ENCODE measurements at regions not wholly inside any gene's neighbourhood (a gene's known extent, or its start where the extent isn't known, plus 50 kb on each side); places are given as distances from the start of the nearest gene placed in this dataset.
A peak's percentile ranks its signal among the peaks of the same experiment; 100 is the strongest.
"Not testable (repeated sequence)": the region's sequence is repeated elsewhere in the genome, so short reads cannot be mapped to it uniquely, and the experiment has no call there.

DNA sequence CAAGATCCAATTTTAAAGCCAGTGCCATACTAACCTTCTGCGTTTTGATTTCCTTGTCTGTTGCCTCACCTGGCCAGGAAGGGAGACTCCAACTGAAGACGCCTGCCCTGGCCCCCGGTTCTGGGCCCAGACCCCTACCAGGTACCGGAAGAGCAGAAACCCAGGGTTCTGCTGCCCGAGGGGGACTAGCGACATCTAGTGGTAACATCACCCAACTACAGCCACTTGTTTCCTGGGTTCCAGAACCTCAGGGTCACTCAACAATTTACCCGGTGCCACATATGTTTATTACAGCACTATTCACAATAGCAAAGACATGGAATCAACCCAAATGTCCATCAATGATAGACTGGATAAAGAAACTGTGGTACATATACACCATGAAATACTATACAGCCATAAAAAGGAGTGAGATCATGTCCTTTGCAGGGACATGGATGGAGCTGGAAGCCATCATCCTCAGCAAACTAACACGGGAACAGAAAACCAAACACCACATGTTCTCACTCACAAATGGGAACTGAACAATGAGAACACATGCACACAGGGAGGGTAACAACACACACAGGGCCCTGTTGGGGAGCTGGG, 268.7 kb upstream of the IRX4 start:
- not testable (repeated sequence) for H3K4me1 ChIP-seq; H3K27ac ChIP-seq; H3K27me3 ChIP-seq; H3K4me3 ChIP-seq; H3K9me3 ChIP-seq; H3K36me3 ChIP-seq; DNase-seq (ENCODE audit: low spot score)
- TF ChIP-seq, protein P1, sequence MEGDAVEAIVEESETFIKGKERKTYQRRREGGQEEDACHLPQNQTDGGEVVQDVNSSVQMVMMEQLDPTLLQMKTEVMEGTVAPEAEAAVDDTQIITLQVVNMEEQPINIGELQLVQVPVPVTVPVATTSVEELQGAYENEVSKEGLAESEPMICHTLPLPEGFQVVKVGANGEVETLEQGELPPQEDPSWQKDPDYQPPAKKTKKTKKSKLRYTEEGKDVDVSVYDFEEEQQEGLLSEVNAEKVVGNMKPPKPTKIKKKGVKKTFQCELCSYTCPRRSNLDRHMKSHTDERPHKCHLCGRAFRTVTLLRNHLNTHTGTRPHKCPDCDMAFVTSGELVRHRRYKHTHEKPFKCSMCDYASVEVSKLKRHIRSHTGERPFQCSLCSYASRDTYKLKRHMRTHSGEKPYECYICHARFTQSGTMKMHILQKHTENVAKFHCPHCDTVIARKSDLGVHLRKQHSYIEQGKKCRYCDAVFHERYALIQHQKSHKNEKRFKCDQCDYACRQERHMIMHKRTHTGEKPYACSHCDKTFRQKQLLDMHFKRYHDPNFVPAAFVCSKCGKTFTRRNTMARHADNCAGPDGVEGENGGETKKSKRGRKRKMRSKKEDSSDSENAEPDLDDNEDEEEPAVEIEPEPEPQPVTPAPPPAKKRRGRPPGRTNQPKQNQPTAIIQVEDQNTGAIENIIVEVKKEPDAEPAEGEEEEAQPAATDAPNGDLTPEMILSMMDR (IDR thresholded peaks at IDR 0.05): peak; percentile 36 to 70

DNA sequence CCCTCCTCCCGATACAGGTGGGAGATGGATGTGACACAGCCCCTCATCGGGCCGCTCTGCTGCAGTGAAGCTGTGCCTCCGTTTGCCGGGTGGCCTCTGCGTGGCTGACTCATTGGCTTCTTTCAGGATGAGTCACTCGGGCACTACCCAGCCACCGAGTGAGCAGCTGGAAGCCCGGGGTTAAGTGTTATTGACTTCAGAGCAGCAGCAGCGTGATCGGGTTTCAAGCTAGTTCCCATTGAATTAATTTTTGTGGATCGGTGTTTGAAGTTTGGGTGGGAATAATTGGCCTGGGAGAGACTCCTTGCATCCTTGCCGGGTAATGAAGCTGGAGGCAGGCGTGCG, 266.4 kb upstream of the IRX4 start:
- H3K9me3 ChIP-seq: no peaks in the 10 kb centered on the region
- no peak overlapping the region for H3K4me3 ChIP-seq
- H3K27me3 ChIP-seq: no peaks in the 10 kb centered on the region
- no peaks in the 10 kb centered on the region for H3K4me1 ChIP-seq
- no peak overlapping the region for H3K27ac ChIP-seq
- H3K36me3 ChIP-seq: no peaks in the 10 kb centered on the region
- DNase-seq (ENCODE audit: low spot score): no peak
- TF ChIP-seq, protein P1 (IDR thresholded peaks at IDR 0.05): no peak

DNA sequence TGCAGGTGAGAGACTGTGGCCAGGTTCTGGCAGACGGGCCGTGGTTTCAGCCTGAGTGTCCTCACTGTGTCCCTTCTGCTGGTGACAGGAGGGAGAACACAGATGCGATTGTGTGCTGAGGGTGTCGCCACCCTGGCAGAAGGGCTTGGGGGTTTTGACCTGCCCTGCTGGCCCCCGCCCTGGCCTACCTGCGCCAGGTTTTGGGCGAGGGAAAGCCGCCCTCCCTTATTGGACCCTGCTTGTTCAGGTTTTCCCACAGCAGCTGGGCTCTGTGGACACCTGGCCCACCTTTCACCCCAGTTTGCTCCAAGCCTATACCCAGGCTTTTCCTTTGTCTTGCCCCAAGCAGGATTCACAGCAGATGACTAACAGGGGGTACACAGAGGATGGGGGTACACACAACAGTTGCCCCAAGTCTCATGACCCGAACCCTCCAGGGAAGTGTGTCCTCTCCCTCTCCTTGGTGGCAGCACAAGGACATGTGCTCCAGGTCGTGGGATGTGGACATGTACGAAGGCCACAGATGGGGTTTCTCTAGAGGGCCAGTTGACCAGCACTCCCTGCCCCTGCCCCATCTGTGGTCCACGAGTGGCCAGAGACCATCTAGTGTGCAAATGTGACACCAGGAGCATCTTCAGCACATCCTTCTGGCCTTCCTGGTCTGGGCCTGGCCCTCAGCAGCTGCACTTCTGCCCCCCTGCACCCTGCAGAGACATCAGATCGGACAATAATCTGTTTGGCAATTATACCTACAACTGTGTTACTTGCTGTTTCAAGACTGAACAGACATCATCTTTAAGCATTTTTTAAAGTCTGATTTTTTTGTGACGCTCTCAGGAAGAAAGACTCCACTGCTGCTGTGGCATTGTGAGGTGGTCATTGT, 265.8 kb upstream of the IRX4 start:
- Histone ChIP-seq H3K27ac (no peak overlapping the region), H3K27me3 (no peaks in the 10 kb centered on the region), H3K4me1 (no peaks in the 10 kb centered on the region), H3K4me3 (no peak overlapping the region), H3K9me3 (no peaks in the 10 kb centered on the region), H3K36me3 (no peaks in the 10 kb centered on the region)
- DNase-seq (ENCODE audit: low spot score): no peak
- TF ChIP-seq, protein P1 (IDR thresholded peaks at IDR 0.05): no peak

DNA sequence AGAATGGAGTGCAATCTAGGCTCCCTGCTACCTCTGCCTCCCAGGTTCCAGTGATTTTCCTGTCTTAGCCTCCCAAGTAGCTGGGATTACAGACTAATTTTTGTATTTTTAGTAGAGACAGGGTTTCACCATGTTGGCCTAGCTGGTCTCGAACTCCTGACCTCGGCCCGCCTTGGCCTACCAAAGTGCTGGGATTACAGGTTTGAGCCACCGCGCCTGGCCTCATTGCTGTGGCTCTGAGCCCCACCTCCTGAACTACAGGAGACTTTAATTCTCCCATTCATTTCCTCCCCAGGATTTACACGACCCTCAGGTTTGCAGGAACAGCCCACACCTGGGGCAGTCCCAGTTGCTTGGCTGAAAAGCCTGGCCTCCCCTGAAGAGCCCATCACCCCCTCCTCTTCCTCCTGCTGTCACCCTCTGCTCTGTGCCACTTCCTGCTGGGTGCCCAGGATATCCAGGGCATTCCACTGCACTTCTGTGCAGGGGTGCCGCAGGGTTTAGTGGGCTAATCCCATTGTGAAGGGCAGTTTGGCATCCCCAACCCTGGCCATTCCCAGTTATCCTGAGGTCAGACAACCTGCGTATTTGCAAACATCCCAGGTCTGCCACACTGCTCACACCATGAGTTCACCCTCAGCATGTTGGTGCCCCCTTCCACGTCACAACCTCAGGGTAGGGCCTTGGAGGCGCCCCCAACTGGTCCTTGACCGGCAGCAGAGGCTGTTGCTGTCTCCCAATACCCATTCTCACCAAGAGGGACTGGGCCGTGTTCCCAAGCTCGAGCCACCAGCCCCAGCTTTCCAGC, 265.0 kb upstream of the IRX4 start:
- TF ChIP-seq, protein P1 (IDR thresholded peaks at IDR 0.05): no peak
- DNase-seq (ENCODE audit: low spot score): no peak
- H3K4me1 ChIP-seq: no peaks in the 10 kb centered on the region
- H3K4me3 ChIP-seq: no peak overlapping the region
- no peaks in the 10 kb centered on the region for H3K36me3 ChIP-seq
- H3K27ac ChIP-seq: no peak overlapping the region
- H3K9me3 ChIP-seq: no peaks in the 10 kb centered on the region
- no peaks in the 10 kb centered on the region for H3K27me3 ChIP-seq

DNA sequence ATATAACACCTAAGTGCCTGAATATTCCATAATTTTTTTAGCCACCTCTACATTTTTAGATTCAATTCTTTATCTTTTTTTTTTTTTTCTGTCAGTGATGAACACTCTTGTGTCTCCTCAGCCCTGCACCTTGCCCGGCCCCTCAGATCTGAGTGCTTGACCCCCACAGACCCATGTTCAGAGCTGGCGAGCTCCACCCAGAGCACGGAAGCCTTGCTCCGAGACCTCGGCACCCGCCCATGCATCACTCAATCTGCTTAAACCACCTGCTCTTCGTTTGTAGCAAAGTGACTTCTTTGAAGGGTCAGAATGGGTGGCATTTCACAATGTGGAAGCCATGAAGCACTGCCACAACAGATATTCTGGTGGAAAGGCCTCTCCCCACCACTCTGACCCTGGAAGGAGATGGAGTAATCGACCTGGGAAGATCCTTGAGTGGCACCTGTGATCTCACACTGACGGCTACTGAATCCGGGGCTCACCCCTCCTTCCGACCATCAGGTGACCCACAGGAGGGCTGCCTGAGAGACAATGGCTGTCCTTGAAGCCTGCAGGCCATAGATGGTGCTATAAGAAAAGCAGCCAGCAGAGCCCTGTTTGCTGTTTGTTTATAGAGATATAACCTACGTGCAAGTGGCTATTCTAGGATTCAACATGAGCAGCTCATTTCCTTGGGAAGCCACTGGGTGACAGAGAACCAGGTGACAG, 261.1 kb upstream of the IRX4 start:
- TF ChIP-seq, protein P1 (IDR thresholded peaks at IDR 0.05): no peak
- H3K4me3 ChIP-seq: no peak overlapping the region
- H3K9me3 ChIP-seq: no peaks in the 10 kb centered on the region
- H3K27me3 ChIP-seq: no peaks in the 10 kb centered on the region
- no peak overlapping the region for H3K27ac ChIP-seq
- no peaks in the 10 kb centered on the region for H3K36me3 ChIP-seq
- no peaks in the 10 kb centered on the region for H3K4me1 ChIP-seq
- no peak for DNase-seq (ENCODE audit: low spot score)
